ENCODE measurements at regions not wholly inside any gene's neighbourhood (a gene's known extent, or its start where the extent isn't known, plus 50 kb on each side); places are given as distances from the start of the nearest gene placed in this dataset.

DNA sequence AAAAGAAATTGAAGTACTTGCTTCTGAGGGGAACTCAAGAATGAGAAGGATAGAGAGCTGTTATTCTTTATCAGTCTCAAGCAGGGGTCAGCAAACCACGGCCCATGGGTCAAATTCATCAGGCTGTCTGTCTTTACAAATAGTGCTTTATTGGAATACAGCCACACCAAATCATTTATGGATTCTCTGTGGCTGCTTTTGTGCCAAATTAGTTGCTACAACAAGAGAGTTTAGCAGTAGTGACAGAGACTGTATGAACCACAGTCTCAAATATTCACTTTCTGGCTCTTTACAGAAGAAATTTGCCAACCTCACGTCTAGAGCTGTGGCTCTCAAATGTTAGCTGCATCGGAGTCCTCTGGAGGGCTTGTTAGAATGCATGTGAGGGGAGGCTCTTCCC lies 258.0 kb upstream of the RARB start:
- Histone ChIP-seq H4K20me1 (ENCODE audit: insufficient read depth, low read length) (no peaks in the 10 kb centered on the region), H3K27me3 (ENCODE audit: control insufficient read depth in 2 of 2, insufficient read depth in 2 of 2, low read length in 2 of 2) (no peaks in the 10 kb centered on the region), H3K4me3 (replicated peaks in 1 of 3; ENCODE audit: low read depth in 2 of 3, low read length in 3 of 3) (no peak overlapping the region), H3K27ac (ENCODE audit: low read depth in 1 of 2, low read length in 2 of 2) (no peak overlapping the region), H3K9ac (ENCODE audit: insufficient read depth, low read length, poor library complexity, severe bottlenecking) (no peak overlapping the region), H3K4me1 (ENCODE audit: control insufficient read depth in 1 of 2, insufficient read depth in 2 of 2, low read length in 2 of 2) (no peaks in the 10 kb centered on the region), H2AFZ (ENCODE audit: insufficient read depth, low read depth, low read length, poor library complexity, severe bottlenecking) (no peak overlapping the region), H3K79me2 (ENCODE audit: insufficient read depth, low read length) (no peaks in the 10 kb centered on the region), H3K9me3 (replicated peaks in 1 of 2; ENCODE audit: control insufficient read depth in 1 of 2, insufficient read depth in 1 of 2, low read length in 2 of 2) (peaks cover 11 to 12% of the 10 kb centered on the region in 2 donors), H3K4me2 (replicated peaks; ENCODE audit: extremely low read depth, low read length, poor library complexity, severe bottlenecking) (no peak overlapping the region), H3K36me3 (replicated peaks in 1 of 2; ENCODE audit: control insufficient read depth in 1 of 2, insufficient read depth in 2 of 2, low read length in 2 of 2) (no peaks in the 10 kb centered on the region)
- Mint-ChIP-seq H3K4me3 (no peak overlapping the region), H3K4me1 (no peaks in the 10 kb centered on the region), H3K27me3 (ENCODE audit: low read depth in 3 of 3) (no peaks in the 10 kb centered on the region), H3K9me3 (peaks cover 0 to 15% (median 3%) of the 10 kb centered on the region in 7 donors), H3K27ac (no peak overlapping the region), H3K36me3 (no peaks in the 10 kb centered on the region)
- TF ChIP-seq CTCF (IDR thresholded peaks at IDR 0.05) = no peak
- WGBS (ENCODE audit: insufficient coverage) = 83% methylated on average over 1 of the region's 3 CpGs
- DNase-seq = no peak
- intact Hi-C loops (cut with micrococcal nuclease) = no loop called here

DNA sequence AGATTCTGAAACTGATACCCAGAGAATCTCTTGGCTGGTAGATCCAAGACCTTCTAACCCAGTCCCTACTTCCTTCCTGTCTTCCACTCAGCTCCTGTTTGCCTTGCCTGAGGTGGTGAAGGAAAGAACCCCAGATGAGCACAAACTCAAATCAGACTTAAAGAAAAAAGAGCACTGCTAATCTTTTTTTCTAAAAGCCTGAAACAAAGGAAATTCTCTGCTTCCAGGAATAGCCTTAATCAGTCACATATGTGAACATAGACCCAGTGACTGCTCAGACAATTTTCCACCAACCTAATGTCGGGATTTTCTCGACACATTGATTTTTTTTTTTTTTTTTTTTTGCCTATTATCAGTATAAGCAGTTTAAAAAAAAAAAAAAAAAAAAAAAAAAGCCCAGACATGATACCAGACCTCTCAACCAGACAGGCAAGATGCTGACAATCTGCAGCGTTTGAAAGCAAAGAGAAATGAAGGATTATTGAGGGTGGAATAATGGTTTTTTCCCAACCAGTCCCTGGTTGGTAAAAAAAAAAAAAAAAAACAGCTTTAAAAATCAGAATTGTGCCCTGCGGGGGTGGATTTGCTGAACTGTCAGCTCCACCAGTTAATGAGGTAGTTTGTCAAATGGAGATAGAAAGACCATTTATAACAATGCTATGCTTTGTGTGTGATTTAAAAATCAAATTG lies 256.8 kb upstream of the RARB start:
- Histone ChIP-seq H3K36me3 (replicated peaks in 1 of 2; ENCODE audit: control insufficient read depth in 1 of 2, insufficient read depth in 2 of 2, low read length in 2 of 2) (no peaks in the 10 kb centered on the region), H3K9me3 (replicated peaks in 1 of 2; ENCODE audit: control insufficient read depth in 1 of 2, insufficient read depth in 1 of 2, low read length in 2 of 2) (peaks cover 4 to 12% of the 10 kb centered on the region in 2 donors), H3K4me2 (replicated peaks; ENCODE audit: extremely low read depth, low read length, poor library complexity, severe bottlenecking) (no peak overlapping the region), H3K9ac (ENCODE audit: insufficient read depth, low read length, poor library complexity, severe bottlenecking) (no peak overlapping the region), H2AFZ (ENCODE audit: insufficient read depth, low read depth, low read length, poor library complexity, severe bottlenecking) (no peak overlapping the region), H3K4me1 (ENCODE audit: control insufficient read depth in 1 of 2, insufficient read depth in 2 of 2, low read length in 2 of 2) (no peaks in the 10 kb centered on the region), H3K79me2 (ENCODE audit: insufficient read depth, low read length) (no peaks in the 10 kb centered on the region), H4K20me1 (ENCODE audit: insufficient read depth, low read length) (no peaks in the 10 kb centered on the region), H3K4me3 (replicated peaks in 1 of 3; ENCODE audit: low read depth in 2 of 3, low read length in 3 of 3) (no peak overlapping the region), H3K27ac (ENCODE audit: low read depth in 1 of 2, low read length in 2 of 2) (no peak overlapping the region), H3K27me3 (ENCODE audit: control insufficient read depth in 2 of 2, insufficient read depth in 2 of 2, low read length in 2 of 2) (no peaks in the 10 kb centered on the region)
- Mint-ChIP-seq H3K27ac (no peak overlapping the region), H3K4me1 (no peaks in the 10 kb centered on the region), H3K9me3 (peaks cover 0 to 15% (median 2%) of the 10 kb centered on the region in 7 donors), H3K36me3 (no peaks in the 10 kb centered on the region), H3K4me3 (peak overlapping the region in 1 of 2 donors; percentile 24), H3K27me3 (ENCODE audit: low read depth in 3 of 3) (no peaks in the 10 kb centered on the region)
- no peak for DNase-seq
- intact Hi-C loops (cut with micrococcal nuclease) = no loop called here
- no peak for TF ChIP-seq CTCF (IDR thresholded peaks at IDR 0.05)
- no CpG with 5 or more reads among the region's 4 CpGs for WGBS (ENCODE audit: insufficient coverage)

Measured in CD14-positive monocyte (primary cell).